AG10803 (cell line): ENCODE measurements at regions not wholly inside any gene's neighbourhood (a gene's known extent, or its start where the extent isn't known, plus 50 kb on each side); places are given as distances from the start of the nearest gene placed in this dataset.

Experiments
- DNase-seq: peaks from one replicate; pipeline ENCODE4 v3.0.0; 2010; ENCODE audit warnings: low read depth
- H3K4me3 ChIP-seq: 2 replicates; pipeline ENCODE4 v1.5.1; 2011; ENCODE audit warnings: mild to moderate bottlenecking, low read length, control low read depth
- CTCF ChIP-seq: conservative IDR thresholded peaks from 2 replicates; pipeline ENCODE4 v1.5.1; 2011; ENCODE audit warnings: mild to moderate bottlenecking, low read length, control low read depth, inconsistent platforms

GRCh38 chr14:94885481-94886155, 115.7 kb upstream of the GSC start:
- TF ChIP-seq CTCF = no peak
- DNase-seq = no peak
- no peak overlapping the region for H3K4me3 ChIP-seq

- DNase-seq = no peak
- H3K4me3 ChIP-seq = no peak overlapping the region
- TF ChIP-seq CTCF = no peak
These were observed 114.8 kb upstream of the GSC start for GRCh38 chr14:94884616-94885230.

GRCh38 chr14:94882401-94882800, 112.5 kb upstream of the GSC start:
- no peak for DNase-seq
- H3K4me3 ChIP-seq = no peak overlapping the region
- no peak for TF ChIP-seq CTCF

- DNase-seq = no peak
- no peak overlapping the region for H3K4me3 ChIP-seq
- TF ChIP-seq CTCF = no peak
These were observed 111.0 kb upstream of the GSC start for GRCh38 chr14:94880876-94881275.

- TF ChIP-seq CTCF = no peak
- H3K4me3 ChIP-seq = no peak overlapping the region
- DNase-seq = no peak
These were observed 110.2 kb upstream of the GSC start for GRCh38 chr14:94880106-94880505.

- DNase-seq = no peak
- TF ChIP-seq CTCF = no peak
- H3K4me3 ChIP-seq = no peak overlapping the region
These were observed 109.6 kb upstream of the GSC start for GRCh38 chr14:94879537-94879936.

- no peak overlapping the region for H3K4me3 ChIP-seq
- no peak for DNase-seq
- TF ChIP-seq CTCF = no peak
These were observed 106.4 kb upstream of the GSC start for GRCh38 chr14:94876306-94876705.
